ENCODE measurements at regions not wholly inside any gene's neighbourhood (a gene's known extent, or its start where the extent isn't known, plus 50 kb on each side); places are given as distances from the start of the nearest gene placed in this dataset.

GRCh38 chr5:143537056-143537455, 133.6 kb upstream of the NR3C1 start:
- Histone ChIP-seq H3K27ac (ENCODE audit: control insufficient read depth, insufficient read depth, low read length) (peak overlapping the region; percentile 53), H3K79me2 (ENCODE audit: control insufficient read depth, insufficient read depth, low read length) (no peaks in the 10 kb centered on the region), H3K4me3 (ENCODE audit: control insufficient read depth in 2 of 3, extremely low read depth in 1 of 3, insufficient read depth in 2 of 3, low read depth in 1 of 3, low read length in 3 of 3) (no peak overlapping the region), H3K36me3 (ENCODE audit: control insufficient read depth in 2 of 2, extremely low read depth in 1 of 2, insufficient read depth in 2 of 2, low read length in 2 of 2) (no peaks in the 10 kb centered on the region), H3K9ac (ENCODE audit: control insufficient read depth, extremely low read depth, insufficient read depth, low read length) (no peak overlapping the region), H2AFZ (ENCODE audit: control insufficient read depth, low read length) (peak overlapping the region; percentile 87), H4K20me1 (ENCODE audit: control insufficient read depth, extremely low read depth, insufficient read depth, low read length) (no peaks in the 10 kb centered on the region), H3K9me3 (ENCODE audit: control insufficient read depth, low read depth, low read length) (peaks cover 3% of the 10 kb centered on the region), H3K9me1 (ENCODE audit: control insufficient read depth, extremely low read depth, insufficient read depth, low read length) (no peaks in the 10 kb centered on the region), H3K27me3 (ENCODE audit: control insufficient read depth, extremely low read depth, insufficient read depth, low read length) (no peaks in the 10 kb centered on the region), H3K4me1 (ENCODE audit: control insufficient read depth, extremely low read depth, insufficient read depth, low read length) (peaks cover 18% of the 10 kb centered on the region), H3K4me2 (ENCODE audit: control insufficient read depth, extremely low read depth, insufficient read depth, low read depth, low read length) (peak overlapping the region; percentile 50)
- dilution Hi-C loops (cut with MboI; ENCODE audit: extremely low pct_ligation_motif_present, low sequenced_read_pairs) = no loop called here
- no peak for DNase-seq (ENCODE audit: low read depth, low spot score)
- FAIRE-seq = no peak
- TF ChIP-seq EZH2 (IDR thresholded peaks at IDR 0.05; ENCODE audit: low read length) = no peak
- TF ChIP-seq, protein P1, sequence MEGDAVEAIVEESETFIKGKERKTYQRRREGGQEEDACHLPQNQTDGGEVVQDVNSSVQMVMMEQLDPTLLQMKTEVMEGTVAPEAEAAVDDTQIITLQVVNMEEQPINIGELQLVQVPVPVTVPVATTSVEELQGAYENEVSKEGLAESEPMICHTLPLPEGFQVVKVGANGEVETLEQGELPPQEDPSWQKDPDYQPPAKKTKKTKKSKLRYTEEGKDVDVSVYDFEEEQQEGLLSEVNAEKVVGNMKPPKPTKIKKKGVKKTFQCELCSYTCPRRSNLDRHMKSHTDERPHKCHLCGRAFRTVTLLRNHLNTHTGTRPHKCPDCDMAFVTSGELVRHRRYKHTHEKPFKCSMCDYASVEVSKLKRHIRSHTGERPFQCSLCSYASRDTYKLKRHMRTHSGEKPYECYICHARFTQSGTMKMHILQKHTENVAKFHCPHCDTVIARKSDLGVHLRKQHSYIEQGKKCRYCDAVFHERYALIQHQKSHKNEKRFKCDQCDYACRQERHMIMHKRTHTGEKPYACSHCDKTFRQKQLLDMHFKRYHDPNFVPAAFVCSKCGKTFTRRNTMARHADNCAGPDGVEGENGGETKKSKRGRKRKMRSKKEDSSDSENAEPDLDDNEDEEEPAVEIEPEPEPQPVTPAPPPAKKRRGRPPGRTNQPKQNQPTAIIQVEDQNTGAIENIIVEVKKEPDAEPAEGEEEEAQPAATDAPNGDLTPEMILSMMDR (optimal IDR thresholded peaks at IDR 0.05 in 1 of 3, IDR thresholded peaks at IDR 0.05 in 1 of 3, conservative IDR thresholded peaks at IDR 0.05 in 1 of 3; ENCODE audit: extremely low read depth in 1 of 3, insufficient read depth in 2 of 3, low read length in 3 of 3) = no peak

- H3K4me2 ChIP-seq (ENCODE audit: control insufficient read depth, extremely low read depth, insufficient read depth, low read depth, low read length) = peak overlapping the region; percentile 50
- H3K27me3 ChIP-seq (ENCODE audit: control insufficient read depth, extremely low read depth, insufficient read depth, low read length) = no peaks in the 10 kb centered on the region
- FAIRE-seq (peak; percentile 95), DNase-seq (ENCODE audit: low read depth, low spot score) (peak; percentile 88)
- H2AFZ ChIP-seq (ENCODE audit: control insufficient read depth, low read length) = peak overlapping the region; percentile 87
- no peak overlapping the region for H3K9ac ChIP-seq (ENCODE audit: control insufficient read depth, extremely low read depth, insufficient read depth, low read length)
- no peaks in the 10 kb centered on the region for H3K9me1 ChIP-seq (ENCODE audit: control insufficient read depth, extremely low read depth, insufficient read depth, low read length)
- TF ChIP-seq EZH2 (IDR thresholded peaks at IDR 0.05; ENCODE audit: low read length) = no peak
- TF ChIP-seq, protein P1 (optimal IDR thresholded peaks at IDR 0.05 in 1 of 3, IDR thresholded peaks at IDR 0.05 in 1 of 3, conservative IDR thresholded peaks at IDR 0.05 in 1 of 3; ENCODE audit: extremely low read depth in 1 of 3, insufficient read depth in 2 of 3, low read length in 3 of 3) = peak in 1 of 3 experiments; percentile 2
- H3K79me2 ChIP-seq (ENCODE audit: control insufficient read depth, insufficient read depth, low read length) = no peaks in the 10 kb centered on the region
- no peaks in the 10 kb centered on the region for H3K36me3 ChIP-seq (ENCODE audit: control insufficient read depth in 2 of 2, extremely low read depth in 1 of 2, insufficient read depth in 2 of 2, low read length in 2 of 2)
- H3K27ac ChIP-seq (ENCODE audit: control insufficient read depth, insufficient read depth, low read length) = peak overlapping the region; percentile 53
- H3K4me1 ChIP-seq (ENCODE audit: control insufficient read depth, extremely low read depth, insufficient read depth, low read length) = peaks cover 12% of the 10 kb centered on the region
- H3K4me3 ChIP-seq (ENCODE audit: control insufficient read depth in 2 of 3, extremely low read depth in 1 of 3, insufficient read depth in 2 of 3, low read depth in 1 of 3, low read length in 3 of 3) = no peak overlapping the region
- H3K9me3 ChIP-seq (ENCODE audit: control insufficient read depth, low read depth, low read length) = peaks cover 3% of the 10 kb centered on the region
- dilution Hi-C loops (cut with MboI; ENCODE audit: extremely low pct_ligation_motif_present, low sequenced_read_pairs) = no loop called here
- H4K20me1 ChIP-seq (ENCODE audit: control insufficient read depth, extremely low read depth, insufficient read depth, low read length) = no peaks in the 10 kb centered on the region
Measured at GRCh38 chr5:143536364-143536763, 132.9 kb upstream of the NR3C1 start.
